Suprapubic skin (tissue), 4 donors: ENCODE measurements at regions not wholly inside any gene's neighbourhood (a gene's known extent, or its start where the extent isn't known, plus 50 kb on each side); places are given as distances from the start of the nearest gene placed in this dataset.
"Not testable (repeated sequence)": the region's sequence is repeated elsewhere in the genome, so short reads cannot be mapped to it uniquely, and the experiment has no call there.

ENCODE experiments used
- DNase-seq, 2 donors: peaks; one replicate each; pipeline ENCODE4 v3.0.0-alpha.2; 2019; ENCODE audit warnings: low spot score in 2 of 2
- H3K27ac ChIP-seq: fragments of 200-600 bp; sonication (generic); one replicate; pipeline ENCODE4 v1.5.1; 2019
- H3K27me3 ChIP-seq: fragments of 200-600 bp; sonication (generic); one replicate; pipeline ENCODE4 v1.5.1; 2019
- H3K36me3 ChIP-seq: fragments of 200-600 bp; sonication (generic); one replicate; pipeline ENCODE4 v1.5.1; 2019
- H3K4me1 ChIP-seq: fragments of 200-600 bp; sonication (generic); one replicate; pipeline ENCODE4 v1.5.1; 2019
- H3K4me3 ChIP-seq: fragments of 200-600 bp; sonication (generic); one replicate; pipeline ENCODE4 v1.5.1; 2019; ENCODE audit warnings: mild to moderate bottlenecking
- H3K9me3 ChIP-seq: fragments of 200-600 bp; sonication (generic); one replicate; pipeline ENCODE4 v1.5.1; 2019
- CTCF ChIP-seq, 2 donors: fragments of 200-600 bp in 1 of 2; fragments of 450-650 bp in 1 of 2; sonication (generic) in 1 of 2; IDR thresholded peaks; one replicate each; pipeline ENCODE4 v1.5.1; 2016 to 2019; ENCODE audit warnings: antibody characterized with exemption in 2 of 2, mild to moderate bottlenecking in 1 of 2, moderate library complexity in 1 of 2
- EP300 ChIP-seq: sonication (generic); formaldehyde crosslinking; IDR thresholded peaks from one replicate; pipeline ENCODE4 v1.6.1; 2017; ENCODE audit warnings: antibody characterized with exemption
- POLR2A ChIP-seq, 2 donors: fragments of 450-650 bp; IDR thresholded peaks; one replicate each; pipeline ENCODE4 v1.6.1; 2017; ENCODE audit warnings: antibody characterized with exemption in 2 of 2, mild to moderate bottlenecking in 2 of 2, moderate library complexity in 2 of 2
- POLR2AphosphoS5 ChIP-seq, 3 donors: sonication (generic); formaldehyde crosslinking; IDR thresholded peaks; one replicate each; pipeline ENCODE4 v1.6.1; 2017; ENCODE audit warnings: antibody characterized with exemption in 3 of 3
- WGBS: methylation state at CpG from one replicate; pipeline ENCODE4 v1.1.5; 2018; 5-methylcytosine and 5-hydroxymethylcytosine counted together

- WGBS = 68% methylated on average over 2 of the region's 2 CpGs
- TF ChIP-seq EP300 = no peak
- TF ChIP-seq POLR2AphosphoS5 (IDR thresholded peaks at IDR 0.05) = no peak
- TF ChIP-seq CTCF (IDR thresholded peaks at IDR 0.05) = no peak
- TF ChIP-seq POLR2A (IDR thresholded peaks at IDR 0.05) = no peak
- Histone ChIP-seq H3K4me3 (no peak overlapping the region), H3K27ac (no peak overlapping the region), H3K4me1 (no peaks in the 10 kb centered on the region), H3K9me3 (no peaks in the 10 kb centered on the region), H3K36me3 (no peaks in the 10 kb centered on the region), H3K27me3 (no peaks in the 10 kb centered on the region)
- DNase-seq = no peak
These were observed 621.1 kb upstream of the MIR17HG start for GRCh38 chr13:90726375-90726774.

GRCh38 chr13:90732049-90732448, 615.4 kb upstream of the MIR17HG start:
- Histone ChIP-seq H3K36me3 (no peaks in the 10 kb centered on the region), H3K27me3 (no peaks in the 10 kb centered on the region), H3K27ac (no peak overlapping the region), H3K4me3 (no peak overlapping the region), H3K4me1 (no peaks in the 10 kb centered on the region), H3K9me3 (no peaks in the 10 kb centered on the region)
- DNase-seq = no peak
- WGBS = 100% methylated on average over 2 of the region's 2 CpGs
- TF ChIP-seq POLR2A (IDR thresholded peaks at IDR 0.05) (no peak), CTCF (IDR thresholded peaks at IDR 0.05) (no peak), POLR2AphosphoS5 (IDR thresholded peaks at IDR 0.05) (no peak), EP300 (no peak)

- H3K9me3 ChIP-seq, DNase-seq, H3K4me1 ChIP-seq, H3K36me3 ChIP-seq, H3K4me3 ChIP-seq, H3K27me3 ChIP-seq, H3K27ac ChIP-seq: not testable (repeated sequence)
These were observed 613.0 kb upstream of the MIR17HG start for GRCh38 chr13:90734497-90734896.

GRCh38 chr13:90738881-90739280, 608.6 kb upstream of the MIR17HG start:
- Histone ChIP-seq H3K4me3 (no peak overlapping the region), H3K4me1 (no peaks in the 10 kb centered on the region), H3K27me3 (no peaks in the 10 kb centered on the region), H3K9me3 (no peaks in the 10 kb centered on the region), H3K36me3 (no peaks in the 10 kb centered on the region), H3K27ac (no peak overlapping the region)
- no peak for TF ChIP-seq CTCF (IDR thresholded peaks at IDR 0.05)
- no peak for TF ChIP-seq POLR2A (IDR thresholded peaks at IDR 0.05)
- TF ChIP-seq EP300 = no peak
- no peak for TF ChIP-seq POLR2AphosphoS5 (IDR thresholded peaks at IDR 0.05)
- DNase-seq = no peak

- no peak for DNase-seq
- 54% methylated on average over 2 of the region's 2 CpGs for WGBS
These were observed 607.4 kb upstream of the MIR17HG start for GRCh38 chr13:90740099-90740498.

GRCh38 chr13:90742381-90742780, 605.1 kb upstream of the MIR17HG start:
- no peak overlapping the region for H3K4me3 ChIP-seq
- no peaks in the 10 kb centered on the region for H3K9me3 ChIP-seq
- no peaks in the 10 kb centered on the region for H3K4me1 ChIP-seq
- no peak for TF ChIP-seq EP300
- TF ChIP-seq POLR2AphosphoS5 (IDR thresholded peaks at IDR 0.05) = no peak
- no peak for TF ChIP-seq POLR2A (IDR thresholded peaks at IDR 0.05)
- no peak for TF ChIP-seq CTCF (IDR thresholded peaks at IDR 0.05)
- no peaks in the 10 kb centered on the region for H3K36me3 ChIP-seq
- no peak for DNase-seq
- H3K27ac ChIP-seq = no peak overlapping the region
- no peaks in the 10 kb centered on the region for H3K27me3 ChIP-seq

More at GRCh38 chr13:90740099-90740498, 607.4 kb upstream of the MIR17HG start:
- Histone ChIP-seq H3K27me3 (no peaks in the 10 kb centered on the region), H3K4me1 (no peaks in the 10 kb centered on the region), H3K4me3 (no peak overlapping the region), H3K27ac (no peak overlapping the region), H3K9me3 (no peaks in the 10 kb centered on the region), H3K36me3 (no peaks in the 10 kb centered on the region)
- no peak for TF ChIP-seq POLR2AphosphoS5 (IDR thresholded peaks at IDR 0.05)
